ENCODE measurements at regions not wholly inside any gene's neighbourhood (a gene's known extent, or its start where the extent isn't known, plus 50 kb on each side); places are given as distances from the start of the nearest gene placed in this dataset.

GRCh38 chr20:55271371-55271770, 733.9 kb downstream of the CBLN4 start:
- H3K27ac ChIP-seq = no peak overlapping the region
- TF ChIP-seq CTCF (IDR thresholded peaks at IDR 0.05) (no peak), ZFX (IDR thresholded peaks at IDR 0.05; ENCODE audit: borderline replicate concordance) (no peak)

GRCh38 chr20:55269913-55270312, 735.4 kb downstream of the CBLN4 start:
- TF ChIP-seq CTCF (IDR thresholded peaks at IDR 0.05) = no peak
- no peak for TF ChIP-seq ZFX (IDR thresholded peaks at IDR 0.05; ENCODE audit: borderline replicate concordance)

GRCh38 chr20:55266361-55266760, 739.0 kb downstream of the CBLN4 start:
- no peak for TF ChIP-seq CTCF (IDR thresholded peaks at IDR 0.05)
- TF ChIP-seq ZFX (IDR thresholded peaks at IDR 0.05; ENCODE audit: borderline replicate concordance) = no peak
- no peak overlapping the region for H3K27ac ChIP-seq

More at GRCh38 chr20:55269913-55270312, 735.4 kb downstream of the CBLN4 start:
- H3K27ac ChIP-seq = no peak overlapping the region

GRCh38 chr20:55264703-55265239, 740.5 kb downstream of the CBLN4 start:
- TF ChIP-seq CTCF (IDR thresholded peaks at IDR 0.05) = no peak
- no peak for TF ChIP-seq ZFX (IDR thresholded peaks at IDR 0.05; ENCODE audit: borderline replicate concordance)
- no peak overlapping the region for H3K27ac ChIP-seq

GRCh38 chr20:55258559-55258958, 746.8 kb downstream of the CBLN4 start:
- no peak overlapping the region for H3K27ac ChIP-seq
- TF ChIP-seq ZFX (IDR thresholded peaks at IDR 0.05; ENCODE audit: borderline replicate concordance) (no peak), CTCF (IDR thresholded peaks at IDR 0.05) (no peak)

DNA sequence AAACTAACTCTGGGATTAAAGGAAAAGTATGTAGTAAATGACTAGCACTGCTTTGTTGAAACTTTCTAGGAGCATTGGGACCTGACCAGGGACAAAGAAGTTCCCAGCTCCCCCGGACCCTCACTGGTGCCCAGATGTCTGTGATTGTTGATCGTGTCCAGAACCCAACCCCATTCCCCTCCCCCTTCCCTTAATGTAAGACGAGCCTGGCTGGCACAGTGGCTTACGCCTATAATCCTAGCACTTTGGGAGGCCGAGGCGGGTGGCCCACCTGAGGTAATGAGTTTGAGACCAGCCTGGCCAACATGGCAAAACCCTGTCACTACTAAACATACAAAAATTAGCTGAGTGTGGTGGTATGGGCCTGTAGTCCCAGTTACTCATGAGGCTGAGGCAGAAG, 750.3 kb downstream of the CBLN4 start:
- TF ChIP-seq CTCF (IDR thresholded peaks at IDR 0.05) = no peak
- TF ChIP-seq ZFX (IDR thresholded peaks at IDR 0.05; ENCODE audit: borderline replicate concordance) = no peak
- H3K27ac ChIP-seq = no peak overlapping the region

DNA sequence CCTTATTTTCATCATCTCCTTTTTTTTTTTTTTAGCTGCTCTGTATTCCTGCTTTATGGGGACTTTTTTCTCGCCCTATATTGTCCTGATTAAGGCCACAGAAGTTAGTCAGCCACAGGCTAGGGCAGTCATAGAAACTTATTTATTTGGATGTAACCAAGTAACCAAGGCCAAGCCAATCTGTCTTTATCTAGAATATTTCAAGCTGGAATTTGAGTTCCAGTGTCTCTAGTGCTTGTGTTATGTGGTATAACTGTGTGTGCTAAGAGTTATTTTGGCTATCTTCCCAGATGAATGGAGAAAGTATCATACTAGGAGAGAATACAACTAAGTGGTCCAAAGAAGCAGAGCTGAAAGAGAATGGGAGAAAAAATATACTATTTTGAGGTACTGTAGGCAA, 751.5 kb downstream of the CBLN4 start:
- TF ChIP-seq ZFX (IDR thresholded peaks at IDR 0.05; ENCODE audit: borderline replicate concordance) (no peak), CTCF (IDR thresholded peaks at IDR 0.05) (no peak)

More for the DNA sequence above, 751.5 kb downstream of the CBLN4 start:
- H3K27ac ChIP-seq = no peak overlapping the region
